GM19463 (cell line): ENCODE measurements at regions not wholly inside any gene's neighbourhood (a gene's known extent, or its start where the extent isn't known, plus 50 kb on each side); places are given as distances from the start of the nearest gene placed in this dataset.
"Not testable (repeated sequence)": the region's sequence is repeated elsewhere in the genome, so short reads cannot be mapped to it uniquely, and the experiment has no call there.

Experiments used
- ATAC-seq: cut with Tn5 transposase; IDR thresholded peaks from one replicate; pipeline ENCODE4 v1.9.1; 2021; ENCODE audit warnings: mild to moderate bottlenecking, moderate library complexity; ENCODE audit not compliant: unreplicated experiment

GRCh38 chr4:153099391-153100140 lies 104.7 kb upstream of the TRIM2 start:
- no peak for ATAC-seq

GRCh38 chr4:153106736-153107135 lies 97.5 kb upstream of the TRIM2 start:
- not testable (repeated sequence) for ATAC-seq

- ATAC-seq: no peak
Measured at GRCh38 chr4:153107246-153107645, 97.0 kb upstream of the TRIM2 start.

- ATAC-seq: no peak
Measured at GRCh38 chr4:153109296-153109849, 94.9 kb upstream of the TRIM2 start.

- ATAC-seq: no peak
Measured at GRCh38 chr4:153110739-153111138, 93.5 kb upstream of the TRIM2 start.

GRCh38 chr4:153111426-153112040 lies 92.7 kb upstream of the TRIM2 start:
- ATAC-seq: no peak

GRCh38 chr4:153112041-153112441 lies 92.2 kb upstream of the TRIM2 start:
- ATAC-seq: no peak

- ATAC-seq: no peak
Measured at GRCh38 chr4:153113061-153113837, 91.0 kb upstream of the TRIM2 start.

GRCh38 chr4:153113838-153114105 lies 90.5 kb upstream of the TRIM2 start:
- no peak for ATAC-seq

- ATAC-seq: no peak
Measured at GRCh38 chr4:153114771-153115321, 89.4 kb upstream of the TRIM2 start.

- peak; percentile 85 for ATAC-seq
Measured at GRCh38 chr4:153115322-153116290, 88.6 kb upstream of the TRIM2 start.

- no peak for ATAC-seq
Measured at GRCh38 chr4:153116291-153116680, 88.0 kb upstream of the TRIM2 start.

- no peak for ATAC-seq
Measured at GRCh38 chr4:153116801-153117200, 87.4 kb upstream of the TRIM2 start.

- no peak for ATAC-seq
Measured at GRCh38 chr4:153117554-153117953, 86.7 kb upstream of the TRIM2 start.

- ATAC-seq: no peak
Measured at GRCh38 chr4:153119626-153120025, 84.6 kb upstream of the TRIM2 start.

- no peak for ATAC-seq
Measured at GRCh38 chr4:153120235-153120634, 84.0 kb upstream of the TRIM2 start.

GRCh38 chr4:153122855-153123254 lies 81.4 kb upstream of the TRIM2 start:
- no peak for ATAC-seq

GRCh38 chr4:153126137-153126536 lies 78.1 kb upstream of the TRIM2 start:
- no peak for ATAC-seq

GRCh38 chr4:153127760-153128494 lies 76.3 kb upstream of the TRIM2 start:
- no peak for ATAC-seq

GRCh38 chr4:153131596-153131995 lies 72.6 kb upstream of the TRIM2 start:
- ATAC-seq: no peak
